Retina (tissue), 1 donor: ENCODE measurements at regions not wholly inside any gene's neighbourhood (a gene's known extent, or its start where the extent isn't known, plus 50 kb on each side); places are given as distances from the start of the nearest gene placed in this dataset.
A peak's percentile ranks its signal among the peaks of the same experiment; 100 is the strongest.

ENCODE experiments used
- DNase-seq: peaks from one replicate; pipeline ENCODE4 v3.0.0-alpha.2; 2016

- no peak for DNase-seq
Measured at GRCh38 chr6:147759536-147759935, 251.0 kb downstream of the SAMD5 start.

- DNase-seq, result no peak
Measured at GRCh38 chr6:147765541-147765940, 257.1 kb downstream of the SAMD5 start.

GRCh38 chr6:147768969-147769368 lies 260.5 kb downstream of the SAMD5 start:
- no peak for DNase-seq

GRCh38 chr6:147769496-147770087 lies 261.1 kb downstream of the SAMD5 start:
- no peak for DNase-seq

- no peak for DNase-seq
Measured at GRCh38 chr6:147770221-147770620, 261.7 kb downstream of the SAMD5 start.

- DNase-seq, result no peak
Measured at GRCh38 chr6:147772724-147773123, 264.2 kb downstream of the SAMD5 start.

- DNase-seq, result no peak
Measured at GRCh38 chr6:147774856-147775255, 266.4 kb downstream of the SAMD5 start.

- no peak for DNase-seq
Measured at GRCh38 chr6:147776631-147777213, 268.2 kb downstream of the SAMD5 start.

- no peak for DNase-seq
Measured at GRCh38 chr6:147779624-147780023, 271.1 kb downstream of the SAMD5 start.

- DNase-seq, result peak; percentile 6
Measured at GRCh38 chr6:147782302-147782701, 273.8 kb downstream of the SAMD5 start.

- DNase-seq, result no peak
Measured at GRCh38 chr6:147784371-147784770, 275.9 kb downstream of the SAMD5 start.

GRCh38 chr6:147787417-147787816 lies 278.9 kb downstream of the SAMD5 start:
- no peak for DNase-seq

GRCh38 chr6:147789430-147789947 lies 281.0 kb downstream of the SAMD5 start:
- no peak for DNase-seq

GRCh38 chr6:147793871-147794643 lies 285.6 kb downstream of the SAMD5 start:
- no peak for DNase-seq

GRCh38 chr6:147802459-147802858 lies 294.0 kb downstream of the SAMD5 start:
- no peak for DNase-seq

GRCh38 chr6:147805155-147805554 lies 296.7 kb downstream of the SAMD5 start:
- DNase-seq, result no peak

GRCh38 chr6:147806697-147807096 lies 298.2 kb downstream of the SAMD5 start:
- DNase-seq, result no peak

- no peak for DNase-seq
Measured at GRCh38 chr6:147808640-147809039, 300.1 kb downstream of the SAMD5 start.

GRCh38 chr6:147811913-147812629 lies 303.6 kb downstream of the SAMD5 start:
- no peak for DNase-seq

- no peak for DNase-seq
Measured at GRCh38 chr6:147817042-147817689, 308.7 kb downstream of the SAMD5 start.

- peak; percentile 27 for DNase-seq
Measured at GRCh38 chr6:147820520-147820919, 312.0 kb downstream of the SAMD5 start.

GRCh38 chr6:147821295-147821897 lies 312.9 kb downstream of the SAMD5 start:
- peak; percentile 44 for DNase-seq
